ENCODE measurements at regions not wholly inside any gene's neighbourhood (a gene's known extent, or its start where the extent isn't known, plus 50 kb on each side); places are given as distances from the start of the nearest gene placed in this dataset.
A peak's percentile ranks its signal among the peaks of the same experiment; 100 is the strongest.

DNA sequence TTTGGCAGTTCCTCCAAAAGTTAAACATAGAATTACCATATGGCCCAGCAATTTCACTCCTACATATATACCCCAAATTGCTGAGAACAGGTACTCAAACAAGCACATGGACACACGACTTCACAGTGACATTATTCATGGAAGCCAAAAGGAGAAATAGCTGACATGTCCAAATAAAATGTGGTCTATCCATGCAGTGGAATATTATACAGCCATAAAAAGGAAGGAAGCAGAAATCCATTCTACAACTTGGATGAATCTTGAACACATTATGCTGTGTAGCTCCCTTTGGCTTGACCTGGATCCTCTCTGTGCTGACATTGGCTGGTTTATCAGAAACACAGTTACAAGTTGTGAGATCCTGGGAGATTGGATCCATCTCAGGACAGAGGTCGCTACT is 370.9 kb upstream of the EEF2KMT start:
- no peak overlapping the region for H3K27ac Mint-ChIP-seq (ENCODE audit: unreplicated experiment)

GRCh38 chr16:5467552-5467951 is 370.0 kb upstream of the EEF2KMT start:
- no peaks in the 10 kb centered on the region for H3K27me3 Mint-ChIP-seq (ENCODE audit: unreplicated experiment)
- H3K4me3 Mint-ChIP-seq (ENCODE audit: unreplicated experiment), result no peak overlapping the region
- no peaks in the 10 kb centered on the region for H3K36me3 Mint-ChIP-seq (ENCODE audit: unreplicated experiment)
- H3K4me1 Mint-ChIP-seq (ENCODE audit: low read depth, unreplicated experiment), result no peaks in the 10 kb centered on the region
- no peak overlapping the region for H3K27ac Mint-ChIP-seq (ENCODE audit: unreplicated experiment)
- no peak for DNase-seq
- TF ChIP-seq, protein P1, sequence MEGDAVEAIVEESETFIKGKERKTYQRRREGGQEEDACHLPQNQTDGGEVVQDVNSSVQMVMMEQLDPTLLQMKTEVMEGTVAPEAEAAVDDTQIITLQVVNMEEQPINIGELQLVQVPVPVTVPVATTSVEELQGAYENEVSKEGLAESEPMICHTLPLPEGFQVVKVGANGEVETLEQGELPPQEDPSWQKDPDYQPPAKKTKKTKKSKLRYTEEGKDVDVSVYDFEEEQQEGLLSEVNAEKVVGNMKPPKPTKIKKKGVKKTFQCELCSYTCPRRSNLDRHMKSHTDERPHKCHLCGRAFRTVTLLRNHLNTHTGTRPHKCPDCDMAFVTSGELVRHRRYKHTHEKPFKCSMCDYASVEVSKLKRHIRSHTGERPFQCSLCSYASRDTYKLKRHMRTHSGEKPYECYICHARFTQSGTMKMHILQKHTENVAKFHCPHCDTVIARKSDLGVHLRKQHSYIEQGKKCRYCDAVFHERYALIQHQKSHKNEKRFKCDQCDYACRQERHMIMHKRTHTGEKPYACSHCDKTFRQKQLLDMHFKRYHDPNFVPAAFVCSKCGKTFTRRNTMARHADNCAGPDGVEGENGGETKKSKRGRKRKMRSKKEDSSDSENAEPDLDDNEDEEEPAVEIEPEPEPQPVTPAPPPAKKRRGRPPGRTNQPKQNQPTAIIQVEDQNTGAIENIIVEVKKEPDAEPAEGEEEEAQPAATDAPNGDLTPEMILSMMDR (IDR thresholded peaks at IDR 0.05; ENCODE audit: partially characterized antibody, unreplicated experiment), result no peak
- H3K9me3 Mint-ChIP-seq (ENCODE audit: unreplicated experiment), result peaks cover under 1% of the 10 kb centered on the region

More for the DNA sequence above, 370.9 kb upstream of the EEF2KMT start:
- no peak overlapping the region for H3K4me3 Mint-ChIP-seq (ENCODE audit: unreplicated experiment)
- no peak for DNase-seq
- H3K36me3 Mint-ChIP-seq (ENCODE audit: unreplicated experiment), result no peaks in the 10 kb centered on the region
- H3K27me3 Mint-ChIP-seq (ENCODE audit: unreplicated experiment), result no peaks in the 10 kb centered on the region
- H3K4me1 Mint-ChIP-seq (ENCODE audit: low read depth, unreplicated experiment), result no peaks in the 10 kb centered on the region
- no peaks in the 10 kb centered on the region for H3K9me3 Mint-ChIP-seq (ENCODE audit: unreplicated experiment)
- TF ChIP-seq, protein P1 (IDR thresholded peaks at IDR 0.05; ENCODE audit: partially characterized antibody, unreplicated experiment), result no peak

- TF ChIP-seq, protein P1 (IDR thresholded peaks at IDR 0.05; ENCODE audit: partially characterized antibody, unreplicated experiment), result no peak
- H3K4me3 Mint-ChIP-seq (ENCODE audit: unreplicated experiment), result no peak overlapping the region
Observed at GRCh38 chr16:5466551-5466950, 369.0 kb upstream of the EEF2KMT start.

DNA sequence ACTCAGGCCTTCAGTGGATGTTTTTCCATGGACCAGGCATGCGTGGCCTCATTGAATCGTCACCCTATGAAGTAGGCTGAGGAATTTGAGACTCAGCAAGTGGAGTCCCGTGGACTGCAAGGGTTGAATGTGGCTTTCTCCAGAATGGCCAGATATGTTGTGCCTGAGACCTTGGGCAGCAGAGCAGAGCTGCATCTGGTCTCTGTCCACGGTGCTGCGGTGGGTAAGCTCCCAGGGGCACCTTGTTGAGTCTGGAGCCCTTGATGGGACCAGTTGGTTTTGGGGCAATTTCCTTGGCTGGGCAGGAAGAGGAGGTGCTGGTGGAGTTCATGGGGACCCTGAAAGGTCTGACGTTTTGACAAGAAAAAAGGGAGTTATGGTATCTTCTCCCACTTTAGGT is 368.1 kb upstream of the EEF2KMT start:
- H3K36me3 Mint-ChIP-seq (ENCODE audit: unreplicated experiment), result no peaks in the 10 kb centered on the region
- TF ChIP-seq, protein P1 (IDR thresholded peaks at IDR 0.05; ENCODE audit: partially characterized antibody, unreplicated experiment), result no peak
- peaks cover 2% of the 10 kb centered on the region for H3K9me3 Mint-ChIP-seq (ENCODE audit: unreplicated experiment)
- H3K27me3 Mint-ChIP-seq (ENCODE audit: unreplicated experiment), result no peaks in the 10 kb centered on the region
- no peak for DNase-seq
- no peaks in the 10 kb centered on the region for H3K4me1 Mint-ChIP-seq (ENCODE audit: low read depth, unreplicated experiment)
- H3K27ac Mint-ChIP-seq (ENCODE audit: unreplicated experiment), result no peak overlapping the region
- H3K4me3 Mint-ChIP-seq (ENCODE audit: unreplicated experiment), result no peak overlapping the region

More at GRCh38 chr16:5466551-5466950, 369.0 kb upstream of the EEF2KMT start:
- Mint-ChIP-seq H3K36me3 (ENCODE audit: unreplicated experiment) (no peaks in the 10 kb centered on the region), H3K27me3 (ENCODE audit: unreplicated experiment) (no peaks in the 10 kb centered on the region), H3K4me1 (ENCODE audit: low read depth, unreplicated experiment) (no peaks in the 10 kb centered on the region), H3K9me3 (ENCODE audit: unreplicated experiment) (peaks cover 2% of the 10 kb centered on the region), H3K27ac (ENCODE audit: unreplicated experiment) (no peak overlapping the region)
- DNase-seq, result no peak

GRCh38 chr16:5463820-5464219 is 366.2 kb upstream of the EEF2KMT start:
- TF ChIP-seq, protein P1 (IDR thresholded peaks at IDR 0.05; ENCODE audit: partially characterized antibody, unreplicated experiment), result no peak
- H3K4me3 Mint-ChIP-seq (ENCODE audit: unreplicated experiment), result no peak overlapping the region
- H3K9me3 Mint-ChIP-seq (ENCODE audit: unreplicated experiment), result peaks cover 5% of the 10 kb centered on the region
- peak; percentile 31 for DNase-seq
- H3K27ac Mint-ChIP-seq (ENCODE audit: unreplicated experiment), result no peak overlapping the region
- peaks cover 5% of the 10 kb centered on the region for H3K36me3 Mint-ChIP-seq (ENCODE audit: unreplicated experiment)
- no peaks in the 10 kb centered on the region for H3K4me1 Mint-ChIP-seq (ENCODE audit: low read depth, unreplicated experiment)
- no peaks in the 10 kb centered on the region for H3K27me3 Mint-ChIP-seq (ENCODE audit: unreplicated experiment)

Data from glutamatergic neuron (in vitro differentiated cells).